Lower lobe of right lung (tissue), 2 donors: ENCODE measurements at regions not wholly inside any gene's neighbourhood (a gene's known extent, or its start where the extent isn't known, plus 50 kb on each side); places are given as distances from the start of the nearest gene placed in this dataset.

Source experiments
- ATAC-seq, 2 donors: fragments of 200-7000 bp; cut with Tn5 transposase; one replicate each; pipeline ENCODE4 v1.9.1; 2020 to 2022; ENCODE audit warnings: mild to moderate bottlenecking in 2 of 2, moderate library complexity in 2 of 2
- DNase-seq: peaks from one replicate; pipeline ENCODE4 v3.0.0-alpha.2; 2020
- H3K27ac ChIP-seq: fragments of 200-600 bp; one replicate; pipeline ENCODE4 v1.8.0; 2022
- H3K27me3 ChIP-seq: fragments of 200-600 bp; one replicate; pipeline ENCODE4 v1.8.0; 2022; ENCODE audit warnings: low read depth
- H3K36me3 ChIP-seq: fragments of 200-600 bp; one replicate; pipeline ENCODE4 v1.8.0; 2022; ENCODE audit warnings: mild to moderate bottlenecking
- H3K4me1 ChIP-seq: fragments of 200-600 bp; one replicate; pipeline ENCODE4 v1.8.0; 2022
- H3K4me3 ChIP-seq: fragments of 200-600 bp; one replicate; pipeline ENCODE4 v1.8.0; 2022; ENCODE audit warnings: mild to moderate bottlenecking
- H3K9me3 ChIP-seq: fragments of 200-600 bp; one replicate; pipeline ENCODE4 v1.8.0; 2022
- CTCF ChIP-seq: fragments of 200-600 bp; IDR thresholded peaks from one replicate; pipeline ENCODE4 v1.8.0; 2022; ENCODE audit warnings: antibody characterized with exemption, mild to moderate bottlenecking
- intact Hi-C: fragments of 100-400 bp; cut with DNase I; formaldehyde crosslinking; loops from one replicate; pipeline ENCODE4 v1.11.0; 2022
- donor health status: DM: no; HTN: yes; CAD: no; lungs with severe emphysema.

- H3K9me3 ChIP-seq, result no peaks in the 10 kb centered on the region
- DNase-seq (no peak), ATAC-seq (no peak)
- intact Hi-C loops, result no loop called here
- H3K4me3 ChIP-seq, result no peak overlapping the region
- no peak overlapping the region for H3K27ac ChIP-seq
- H3K4me1 ChIP-seq, result no peaks in the 10 kb centered on the region
- H3K36me3 ChIP-seq, result no peaks in the 10 kb centered on the region
- TF ChIP-seq CTCF, result no peak
- H3K27me3 ChIP-seq, result no peaks in the 10 kb centered on the region
Measured at GRCh38 chr11:28981381-28981780, 873.2 kb downstream of the METTL15 start.

DNA sequence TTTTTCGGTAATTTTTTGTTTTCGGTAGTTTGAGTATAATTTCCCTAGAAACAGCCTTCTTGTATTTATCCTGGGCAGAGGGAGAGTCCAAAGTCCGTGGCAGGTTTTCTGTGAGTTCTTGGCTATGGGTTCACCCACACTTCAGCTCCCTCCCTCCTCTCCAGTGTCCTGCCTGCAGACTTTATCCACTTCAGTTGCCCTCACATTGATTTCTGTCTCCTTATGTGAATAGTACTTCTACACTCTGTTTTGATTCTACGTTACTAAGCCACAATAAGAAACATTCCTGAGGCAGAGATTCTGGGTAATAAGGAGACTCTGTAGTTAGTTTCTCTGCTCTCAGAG, 868.6 kb downstream of the METTL15 start:
- Histone ChIP-seq H3K4me3 (no peak overlapping the region), H3K4me1 (no peaks in the 10 kb centered on the region), H3K27ac (no peak overlapping the region), H3K36me3 (no peaks in the 10 kb centered on the region), H3K27me3 (no peaks in the 10 kb centered on the region), H3K9me3 (no peaks in the 10 kb centered on the region)
- intact Hi-C loops, result no loop called here
- DNase-seq (no peak), ATAC-seq (peak; percentile 94 to 95)
- no peak for TF ChIP-seq CTCF

DNA sequence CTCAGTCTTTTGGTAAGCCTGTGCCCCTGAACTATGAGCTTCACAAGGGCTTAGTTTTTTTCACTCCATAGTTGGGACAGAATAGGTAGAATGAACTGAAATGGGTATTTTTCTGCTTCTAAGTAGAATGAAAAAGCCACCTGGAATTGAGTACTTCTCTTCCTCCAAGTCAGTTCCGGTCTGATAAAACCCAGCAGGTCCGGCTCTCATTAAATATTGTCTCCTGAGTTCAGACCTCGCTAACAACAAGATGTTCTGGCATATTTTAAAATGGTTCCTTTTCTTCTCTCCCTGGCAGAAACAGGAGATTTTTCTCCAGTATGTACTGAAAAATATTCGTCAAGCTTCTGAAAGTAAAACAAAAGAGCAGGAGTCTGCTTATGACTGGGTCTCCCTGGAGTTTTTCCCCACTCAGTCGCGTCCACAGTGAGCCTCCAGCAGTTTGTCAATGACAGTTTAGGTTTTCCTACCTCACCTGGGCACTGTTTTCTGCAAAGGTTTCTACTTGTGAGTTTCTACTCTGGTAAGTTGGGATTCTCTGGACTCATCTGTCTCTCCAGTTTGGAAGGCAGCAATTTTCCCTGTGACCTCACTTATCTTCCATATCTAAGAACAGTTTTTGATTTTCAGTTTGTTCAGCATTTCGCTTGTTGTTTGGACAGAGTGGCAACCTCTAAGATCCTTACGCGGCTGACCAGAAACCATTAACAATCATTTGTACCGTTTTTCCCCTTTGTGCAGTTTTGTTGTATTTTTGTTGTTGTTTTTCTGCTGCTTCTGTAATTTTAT, 868.0 kb downstream of the METTL15 start:
- TF ChIP-seq CTCF, result no peak
- intact Hi-C loops, result no loop called here
- DNase-seq (no peak), ATAC-seq (peak in 1 of 2 donors; percentile 27)
- Histone ChIP-seq H3K27ac (no peak overlapping the region), H3K27me3 (no peaks in the 10 kb centered on the region), H3K4me3 (no peak overlapping the region), H3K36me3 (no peaks in the 10 kb centered on the region), H3K9me3 (no peaks in the 10 kb centered on the region), H3K4me1 (no peaks in the 10 kb centered on the region)

DNA sequence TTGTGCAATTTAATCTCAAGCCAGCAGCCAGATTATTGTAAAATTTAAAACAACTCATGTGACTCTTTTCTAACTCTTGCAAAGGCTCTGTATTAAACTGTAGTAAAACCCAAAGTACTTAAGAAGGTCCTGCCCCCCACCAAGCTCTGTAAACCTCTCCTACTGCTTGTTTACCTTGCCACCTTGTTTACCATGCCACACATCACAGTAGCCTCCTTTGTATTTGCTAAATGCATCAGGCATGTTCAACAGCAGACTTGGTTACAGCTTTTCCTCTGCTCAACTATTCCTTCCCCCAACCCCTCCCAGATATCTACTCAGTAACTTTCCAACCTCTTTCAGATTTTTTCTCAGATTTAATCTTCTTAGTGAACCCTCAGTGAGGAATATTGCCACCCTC, 861.6 kb downstream of the METTL15 start:
- Histone ChIP-seq H3K27ac (no peak overlapping the region), H3K27me3 (no peaks in the 10 kb centered on the region), H3K4me3 (no peak overlapping the region), H3K36me3 (no peaks in the 10 kb centered on the region), H3K9me3 (no peaks in the 10 kb centered on the region), H3K4me1 (no peaks in the 10 kb centered on the region)
- no peak for TF ChIP-seq CTCF
- intact Hi-C loops, result no loop called here
- no peak for DNase-seq
- ATAC-seq, result no peak

DNA sequence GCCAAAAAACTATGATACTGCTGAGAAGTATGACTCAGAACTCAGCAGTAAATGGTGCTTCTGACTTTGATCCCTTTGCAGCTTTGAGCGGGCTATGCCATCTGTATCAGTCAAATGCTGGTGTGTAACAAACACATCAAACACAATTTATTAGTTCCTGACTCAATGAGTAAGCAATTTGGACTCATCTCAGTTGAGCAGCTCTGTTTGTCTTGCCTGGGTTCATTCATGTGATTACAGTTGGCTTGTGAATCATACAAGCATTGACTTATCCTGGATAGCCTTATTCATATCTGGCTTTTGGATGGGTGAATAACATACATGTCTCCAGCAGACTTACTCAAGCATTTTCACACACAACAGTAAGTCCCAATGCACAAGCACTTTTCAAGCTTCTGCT, 858.8 kb downstream of the METTL15 start:
- Histone ChIP-seq H3K4me3 (no peak overlapping the region), H3K27ac (no peak overlapping the region), H3K36me3 (no peaks in the 10 kb centered on the region), H3K4me1 (no peaks in the 10 kb centered on the region), H3K9me3 (no peaks in the 10 kb centered on the region), H3K27me3 (no peaks in the 10 kb centered on the region)
- TF ChIP-seq CTCF, result no peak
- no peak for ATAC-seq
- no peak for DNase-seq
- intact Hi-C loops, result no loop called here
